HG02623 (cell line): ENCODE measurements at regions not wholly inside any gene's neighbourhood (a gene's known extent, or its start where the extent isn't known, plus 50 kb on each side); places are given as distances from the start of the nearest gene placed in this dataset.

Experiments
- ATAC-seq: cut with Tn5 transposase; IDR thresholded peaks from one replicate; pipeline ENCODE4 v1.9.1; 2021; ENCODE audit warnings: moderate library complexity; ENCODE audit not compliant: unreplicated experiment

DNA sequence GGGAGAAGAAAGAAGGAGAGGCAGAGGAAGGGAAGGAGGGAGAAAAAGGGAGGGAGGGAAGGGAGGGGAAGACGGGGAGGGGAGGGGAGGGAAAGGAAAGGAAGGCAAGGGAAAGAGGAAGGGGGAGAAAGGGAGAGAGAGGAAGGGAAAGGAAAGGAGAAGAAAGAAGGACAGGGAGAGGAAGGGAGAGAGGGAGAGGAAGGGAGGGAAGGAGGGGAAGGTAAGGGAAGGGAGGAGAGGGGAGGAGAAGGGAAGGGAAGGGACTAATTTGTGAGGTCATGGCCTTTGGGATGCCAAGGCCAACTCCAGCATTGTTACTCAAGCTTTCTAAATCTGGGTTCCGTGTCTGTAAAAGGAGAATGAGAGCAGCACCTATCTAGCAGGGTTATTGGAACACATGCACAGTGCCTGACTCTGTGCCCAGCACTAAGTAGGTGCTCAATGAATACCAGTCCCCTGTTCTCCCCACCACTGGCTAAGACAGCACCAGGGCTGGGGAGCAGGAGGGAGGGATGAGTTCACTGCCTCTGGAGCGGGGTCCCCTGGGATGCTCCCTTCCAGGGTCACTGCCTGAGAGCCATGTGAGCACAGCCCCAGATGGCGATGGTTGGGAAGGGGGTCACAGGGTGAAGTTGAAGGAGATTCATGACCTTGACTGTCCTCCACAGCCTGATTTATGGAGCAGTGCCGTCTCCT lies 560.1 kb upstream of the TBX3 start:
- ATAC-seq, result no peak

DNA sequence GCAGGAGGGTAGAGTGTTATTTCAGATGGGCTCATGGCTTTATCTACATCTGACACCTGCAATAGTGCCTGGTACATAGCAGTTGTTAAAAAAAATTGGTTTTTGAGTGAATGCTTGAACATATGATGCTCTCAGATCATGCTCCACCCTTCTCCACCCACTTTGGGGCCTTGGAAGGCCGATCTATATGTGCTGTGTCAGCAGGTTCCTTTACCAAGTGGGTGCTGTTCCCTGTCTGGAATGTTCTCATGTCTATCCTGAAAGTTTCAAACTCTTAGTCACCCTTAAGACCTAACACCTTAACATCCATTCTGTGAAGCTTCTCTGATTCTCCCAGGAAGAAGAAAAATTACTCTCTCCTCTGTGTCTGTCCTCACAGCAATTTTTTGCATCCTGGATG lies 556.3 kb upstream of the TBX3 start:
- no peak for ATAC-seq

DNA sequence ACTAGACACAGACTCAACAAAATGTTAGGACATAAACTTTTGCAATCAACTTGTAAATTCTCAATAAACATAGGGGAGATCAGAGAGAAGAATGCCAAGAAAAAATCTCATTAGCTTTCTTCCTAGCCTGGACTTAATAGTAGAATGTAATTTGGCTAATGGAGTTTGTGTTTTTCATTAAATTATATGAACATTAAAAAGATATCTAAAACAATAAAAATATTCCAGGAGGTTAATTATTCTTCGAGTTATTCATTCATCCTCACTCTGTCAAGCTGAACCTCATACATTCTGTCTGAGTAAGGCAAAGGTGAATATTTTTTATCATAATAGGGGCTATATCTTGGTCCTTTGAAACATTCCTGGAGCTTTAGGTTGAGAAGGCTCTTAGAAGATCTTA lies 551.9 kb upstream of the TBX3 start:
- ATAC-seq, result no peak

DNA sequence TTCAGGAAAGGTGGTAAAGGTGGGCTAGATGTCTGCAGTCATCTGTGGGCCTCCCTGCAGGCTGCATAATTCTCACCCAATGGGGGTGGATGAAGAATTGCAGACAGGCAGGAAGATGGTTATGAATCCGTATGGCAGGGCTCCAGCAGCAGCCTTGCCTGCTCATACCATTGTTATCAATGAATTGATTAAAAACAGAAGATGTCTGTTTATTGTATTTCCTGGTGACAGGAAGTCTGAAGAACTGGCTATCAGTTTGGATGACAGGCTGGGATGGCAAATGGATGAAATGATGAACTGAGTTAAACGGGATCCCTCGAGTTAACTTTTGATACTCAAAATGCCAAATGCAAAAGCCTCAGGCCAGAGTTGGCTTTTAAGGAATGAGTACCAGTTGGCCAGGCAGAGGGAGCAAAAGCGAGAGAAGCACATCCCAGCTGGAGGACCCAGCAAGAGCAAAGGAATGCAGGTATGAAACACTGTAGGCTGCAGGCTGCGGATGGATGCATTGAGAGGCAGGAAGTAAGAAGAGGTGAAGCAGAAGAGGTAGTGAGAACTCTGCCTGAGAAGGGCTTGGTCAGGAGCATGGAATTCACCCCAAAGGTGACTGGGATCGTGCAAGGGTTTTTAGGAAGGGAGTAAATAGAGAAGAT lies 550.0 kb upstream of the TBX3 start:
- ATAC-seq, result no peak

DNA sequence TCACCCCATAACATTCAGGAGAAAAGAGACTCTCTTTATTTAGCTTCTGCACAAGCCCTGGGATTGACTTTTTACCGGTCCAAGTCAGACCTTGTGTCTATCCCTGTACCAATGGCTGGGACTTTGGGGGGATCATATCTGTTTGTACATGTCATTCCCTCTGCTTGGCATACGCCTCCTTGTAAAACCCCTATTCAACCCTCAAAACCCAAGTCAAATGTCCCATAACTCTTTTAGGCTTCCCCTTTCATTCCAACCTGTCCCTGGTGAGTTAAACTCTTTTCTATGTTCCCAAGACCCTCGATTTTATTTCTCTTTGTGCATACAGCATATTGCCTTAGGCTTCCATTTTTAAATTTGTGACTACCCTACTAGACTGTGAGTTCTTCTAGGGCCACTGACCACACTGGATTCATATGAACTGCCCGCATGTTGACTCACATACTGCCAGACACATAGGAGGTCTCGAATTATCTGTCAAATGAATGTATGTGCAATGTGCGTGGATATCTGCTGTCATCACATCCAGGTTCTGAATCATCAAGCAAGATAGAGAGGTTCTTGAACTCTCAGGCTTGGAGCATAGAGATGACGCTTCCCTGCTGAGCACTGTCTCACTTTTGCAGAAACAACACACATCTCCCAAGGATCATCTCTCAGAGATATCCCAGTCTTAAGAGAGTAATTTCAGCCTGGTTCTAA lies 548.6 kb upstream of the TBX3 start:
- ATAC-seq, result no peak

DNA sequence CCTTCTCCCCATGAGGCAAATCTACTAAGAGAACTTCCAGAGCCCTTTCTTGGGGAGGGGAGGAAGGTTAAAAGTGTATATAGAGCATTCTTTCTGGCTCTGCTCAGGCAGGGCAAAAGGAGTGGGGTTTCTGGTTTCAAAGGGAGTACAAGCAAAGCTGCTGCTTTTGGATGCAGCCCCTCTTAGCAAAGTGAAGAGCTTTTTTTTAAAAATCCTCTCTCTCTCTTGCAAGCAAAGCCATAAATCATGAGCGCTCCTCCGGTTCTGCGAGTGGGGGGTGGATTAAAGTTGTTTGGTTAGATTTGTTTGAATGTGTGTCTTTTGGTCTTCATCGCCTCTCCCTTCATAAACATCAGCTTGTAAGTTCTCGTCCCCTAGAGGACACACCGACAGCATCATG lies 546.6 kb upstream of the TBX3 start:
- no peak for ATAC-seq

DNA sequence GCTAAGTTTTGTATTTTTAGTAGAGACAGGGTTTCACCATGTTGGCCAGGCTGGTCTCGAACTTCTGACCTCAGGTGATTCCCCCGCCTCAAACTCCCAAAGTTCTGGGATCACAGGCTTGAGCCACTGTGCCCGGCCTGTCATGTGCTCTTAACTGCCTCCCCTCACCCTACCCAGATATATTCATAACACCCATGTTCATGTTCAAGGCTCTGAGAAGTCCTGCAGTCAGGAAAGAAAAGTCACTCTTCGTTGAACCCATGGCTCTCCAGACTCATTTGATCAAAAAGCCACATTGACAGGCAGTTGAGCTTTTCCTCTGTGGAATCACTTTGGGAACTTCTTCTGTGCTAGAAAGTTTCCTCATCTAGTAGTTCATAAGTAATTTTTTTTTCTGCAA lies 545.5 kb upstream of the TBX3 start:
- no peak for ATAC-seq

DNA sequence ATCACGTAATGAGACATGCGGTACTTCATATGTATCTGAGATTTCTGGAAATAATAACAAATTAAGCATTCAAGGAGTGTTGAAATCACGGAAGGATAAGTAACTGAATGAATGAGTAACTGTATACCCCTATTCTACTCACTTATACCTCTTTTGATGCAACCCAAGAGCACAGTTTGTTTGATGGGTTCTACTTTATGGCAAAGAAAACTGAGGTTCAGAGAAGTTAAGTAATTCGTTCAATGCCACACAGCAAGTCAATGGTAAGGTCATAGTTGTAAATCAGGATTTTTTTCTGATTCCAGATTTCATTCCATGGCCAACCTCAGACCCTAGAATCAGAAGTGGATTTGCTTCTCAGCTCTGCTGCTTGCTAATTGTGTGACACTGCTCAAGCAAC lies 544.5 kb upstream of the TBX3 start:
- no peak for ATAC-seq

DNA sequence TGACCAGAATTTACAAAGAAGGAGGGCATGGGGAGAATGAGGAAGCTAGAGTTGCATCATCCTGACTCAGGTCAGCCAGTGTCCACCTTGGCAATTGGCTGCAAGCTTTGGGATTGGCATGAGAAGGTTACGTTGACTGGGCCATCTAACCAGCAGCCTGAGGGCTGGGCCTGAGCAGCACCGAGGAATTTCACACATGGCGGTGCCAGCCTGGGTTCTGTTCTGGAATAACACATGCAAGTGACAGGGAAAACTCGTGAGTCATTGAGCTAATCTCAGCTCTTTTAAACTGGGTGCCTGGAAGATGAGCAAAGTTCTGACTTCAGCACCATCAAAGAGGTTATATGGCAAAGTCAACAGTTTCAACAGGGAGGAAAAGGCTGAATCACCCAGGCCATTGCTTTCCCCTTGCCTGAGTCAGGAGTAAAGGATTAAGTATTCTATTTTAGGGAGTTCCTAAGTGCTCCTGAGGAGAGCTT lies 543.2 kb upstream of the TBX3 start:
- ATAC-seq, result no peak

DNA sequence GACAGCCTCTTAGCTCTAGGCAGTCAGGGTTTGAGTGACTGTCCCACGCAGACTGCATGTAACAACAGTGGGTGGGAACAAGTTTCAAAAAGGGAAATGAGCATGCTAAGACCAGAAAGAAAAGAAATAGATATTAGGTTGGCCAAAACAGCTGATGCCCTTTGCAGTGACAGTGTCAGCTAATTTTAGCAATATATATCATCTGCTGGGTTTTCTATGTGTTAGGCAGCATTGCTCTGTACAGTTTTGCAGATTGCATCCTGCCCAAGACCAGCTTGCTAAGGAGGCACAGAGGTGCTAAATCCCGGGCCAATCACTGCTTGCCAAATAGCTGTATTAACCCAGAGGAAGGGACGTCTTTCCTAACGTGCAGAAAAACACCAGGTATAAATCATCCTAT lies 541.9 kb upstream of the TBX3 start:
- ATAC-seq, result no peak

DNA sequence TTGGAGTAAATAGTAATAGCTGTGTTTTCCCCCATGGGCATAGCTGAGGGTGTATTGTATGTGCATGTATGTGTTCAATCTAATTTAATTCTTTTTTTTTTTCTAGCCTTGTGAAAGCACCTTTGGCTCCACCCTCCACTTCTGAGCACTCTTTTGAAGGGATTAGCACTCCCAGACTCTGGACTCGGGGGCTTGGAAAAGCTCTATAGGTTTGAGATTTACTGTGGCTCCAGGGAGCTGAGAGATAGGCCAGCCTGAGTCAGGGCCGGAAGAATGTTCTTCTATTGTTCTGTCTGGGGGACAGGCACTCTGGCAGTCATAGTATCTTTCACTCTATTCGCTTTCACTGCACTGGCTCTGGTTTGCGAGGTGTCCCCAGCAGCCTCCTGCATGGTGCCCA lies 540.0 kb upstream of the TBX3 start:
- no peak for ATAC-seq

DNA sequence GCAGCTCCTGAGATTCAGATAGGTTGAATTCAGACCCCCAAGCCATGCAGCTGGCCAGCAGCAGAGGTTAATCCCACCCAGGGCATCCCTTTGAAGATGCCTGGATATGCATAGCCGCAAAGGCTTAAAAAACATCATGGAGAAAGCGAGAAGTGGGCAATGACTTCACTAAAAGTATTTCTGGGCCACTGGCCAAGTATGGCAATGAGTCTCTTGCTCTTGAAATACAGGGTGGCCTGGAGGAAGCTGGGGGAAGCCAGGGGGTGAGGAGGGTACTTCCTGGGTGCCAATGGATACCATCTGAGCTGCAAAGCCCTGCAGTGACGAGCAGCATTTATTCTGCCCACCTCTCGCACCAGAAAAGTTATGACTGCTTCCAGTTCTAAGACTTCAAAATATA lies 539.3 kb upstream of the TBX3 start:
- no peak for ATAC-seq

DNA sequence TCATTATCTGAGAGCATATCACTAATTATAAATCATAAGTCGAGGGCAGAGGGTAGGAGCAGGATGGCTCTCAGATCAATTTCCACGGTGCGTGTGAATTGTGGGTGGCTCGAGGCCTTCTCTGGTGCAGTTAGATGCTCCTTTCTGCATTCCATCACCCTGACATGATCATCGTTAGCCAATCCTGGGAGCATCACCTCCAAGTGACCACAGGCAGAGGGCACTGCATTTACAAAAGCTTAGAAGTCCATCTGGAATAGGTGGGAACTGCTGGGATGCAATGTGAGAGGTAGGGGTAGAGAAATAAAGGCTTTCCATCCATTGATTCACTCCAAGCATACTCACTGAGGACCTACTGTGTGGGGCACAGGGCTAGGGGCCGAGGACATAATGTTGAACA lies 538.2 kb upstream of the TBX3 start:
- no peak for ATAC-seq

DNA sequence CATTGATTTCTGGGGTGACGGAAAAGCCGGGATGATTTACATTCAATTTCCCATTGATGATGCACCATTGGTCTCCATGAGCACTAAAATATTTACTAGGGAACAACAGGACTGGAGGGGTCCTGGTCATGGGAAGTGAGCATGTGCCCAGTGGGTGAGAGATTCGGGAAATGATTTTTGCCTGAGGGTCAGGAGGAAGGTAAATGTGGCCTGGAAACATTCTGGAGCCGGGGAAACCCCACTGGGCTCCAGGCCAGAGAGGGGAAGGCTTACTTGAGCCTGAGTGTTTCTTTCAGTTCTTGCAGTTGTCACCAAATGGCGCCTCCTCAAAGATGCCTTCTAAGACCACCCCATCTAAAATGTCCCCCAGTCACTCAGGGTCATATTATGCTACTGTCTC lies 532.3 kb upstream of the TBX3 start:
- ATAC-seq, result no peak

DNA sequence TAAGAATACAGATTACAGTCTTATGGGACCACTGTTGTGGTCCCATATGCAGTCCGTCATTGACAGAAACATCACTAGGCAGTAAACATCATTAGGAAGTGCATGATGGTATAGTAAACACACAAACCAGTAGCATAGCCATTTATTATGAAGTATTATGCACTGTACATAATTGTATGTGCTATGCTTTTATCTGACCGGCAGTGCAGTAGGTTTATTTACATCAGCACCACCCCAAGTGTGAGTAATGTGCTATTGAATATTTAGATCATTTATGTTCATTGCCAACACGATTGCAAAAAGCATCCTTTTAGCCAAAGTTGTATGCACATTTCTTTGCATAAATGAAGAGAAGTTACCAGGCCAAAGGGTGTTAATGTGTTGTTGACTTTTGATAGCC lies 531.6 kb upstream of the TBX3 start:
- ATAC-seq, result no peak

DNA sequence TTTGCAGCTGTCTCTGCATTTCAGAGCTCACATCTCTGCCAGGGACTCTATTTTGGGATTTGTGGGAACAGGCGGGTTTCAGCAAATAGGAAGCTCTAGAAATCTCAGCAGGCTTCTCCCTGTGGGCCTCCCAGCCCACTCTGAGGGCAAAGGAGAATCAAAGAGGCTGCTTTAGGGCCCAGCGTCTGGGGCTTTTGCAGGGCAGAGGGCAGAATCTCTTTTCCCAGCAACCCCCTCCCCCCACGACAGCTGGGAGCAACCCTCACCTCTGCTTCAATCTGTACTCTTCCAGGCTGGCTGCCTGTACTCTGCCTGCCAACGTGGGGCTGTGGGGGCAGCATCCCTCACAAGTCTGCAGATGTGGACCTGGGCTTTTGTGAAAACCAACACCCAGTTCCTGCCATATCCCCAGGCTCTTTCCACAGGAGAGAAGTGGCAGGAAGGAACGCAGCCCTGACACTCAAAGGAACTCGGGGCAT lies 529.6 kb upstream of the TBX3 start:
- ATAC-seq, result no peak

DNA sequence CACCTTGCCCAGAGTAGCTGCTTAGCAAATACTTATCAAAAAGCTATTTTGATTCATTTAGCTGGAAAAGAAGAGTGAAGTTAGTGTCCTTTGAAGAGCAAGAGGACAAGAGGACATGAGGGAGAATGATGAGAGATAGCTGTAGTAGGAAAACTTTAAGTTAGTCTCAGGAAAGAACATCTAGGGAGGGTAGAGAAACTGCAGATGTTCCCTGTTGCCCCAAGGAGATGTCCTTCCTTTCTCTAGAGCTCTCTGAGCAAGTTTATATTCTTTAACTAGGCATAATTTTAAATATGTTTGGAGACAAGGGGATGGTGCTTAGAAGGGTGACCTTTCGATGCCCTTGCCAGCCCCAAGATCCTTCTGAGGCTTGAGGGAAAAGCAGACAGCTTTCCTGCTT lies 529.1 kb upstream of the TBX3 start:
- no peak for ATAC-seq

DNA sequence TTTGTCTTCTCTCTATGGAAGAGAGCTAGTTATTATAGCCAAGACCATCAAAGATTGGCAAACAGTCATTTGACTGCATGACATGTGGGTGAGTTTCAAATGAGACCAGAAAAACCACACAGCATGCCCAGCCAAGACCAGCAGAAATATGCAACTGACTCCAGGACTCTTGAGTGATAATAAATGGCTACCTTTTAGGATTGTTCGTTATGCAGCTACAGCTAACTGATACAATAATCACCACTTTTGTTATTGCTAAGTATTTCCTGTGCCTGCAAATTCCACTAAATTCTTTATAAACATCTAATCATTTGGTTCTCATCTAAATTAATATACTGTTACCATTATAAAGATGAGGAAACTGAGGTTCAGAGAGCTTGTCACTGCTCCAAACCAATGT lies 528.4 kb upstream of the TBX3 start:
- no peak for ATAC-seq

DNA sequence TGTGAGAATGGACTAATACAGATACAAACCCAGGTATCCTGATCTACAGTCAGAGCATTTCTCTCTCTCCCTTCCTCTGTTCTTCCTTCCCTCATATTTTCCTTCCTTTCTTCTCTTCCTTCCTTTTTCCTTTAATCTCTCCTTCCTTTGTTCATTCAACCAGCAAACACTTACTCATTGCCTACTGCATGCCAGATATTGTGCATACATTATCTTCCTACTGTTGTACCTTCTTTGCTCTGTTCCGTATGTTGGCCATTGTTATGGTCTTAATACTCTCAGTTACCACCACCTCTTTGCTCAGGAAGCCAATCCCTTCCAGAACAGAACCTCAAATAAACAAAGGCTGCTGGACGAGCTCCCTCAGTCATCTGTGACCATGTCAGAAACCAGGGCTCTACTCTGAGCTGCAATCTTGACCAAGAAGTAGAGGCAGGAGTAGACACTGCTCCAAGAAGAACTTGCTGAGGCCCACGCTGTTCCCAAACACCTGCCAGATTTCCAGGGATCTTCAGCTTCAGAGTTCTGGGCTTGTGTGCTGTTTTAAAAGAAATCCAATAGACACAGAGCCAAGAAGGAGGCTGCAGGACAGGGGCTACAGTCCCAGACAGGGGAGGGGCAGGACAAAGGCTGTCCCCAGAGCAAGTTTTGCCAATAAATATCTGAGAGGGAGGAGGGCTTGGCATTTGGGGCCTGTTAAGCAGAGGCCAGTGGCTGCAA lies 526.7 kb upstream of the TBX3 start:
- ATAC-seq, result no peak

DNA sequence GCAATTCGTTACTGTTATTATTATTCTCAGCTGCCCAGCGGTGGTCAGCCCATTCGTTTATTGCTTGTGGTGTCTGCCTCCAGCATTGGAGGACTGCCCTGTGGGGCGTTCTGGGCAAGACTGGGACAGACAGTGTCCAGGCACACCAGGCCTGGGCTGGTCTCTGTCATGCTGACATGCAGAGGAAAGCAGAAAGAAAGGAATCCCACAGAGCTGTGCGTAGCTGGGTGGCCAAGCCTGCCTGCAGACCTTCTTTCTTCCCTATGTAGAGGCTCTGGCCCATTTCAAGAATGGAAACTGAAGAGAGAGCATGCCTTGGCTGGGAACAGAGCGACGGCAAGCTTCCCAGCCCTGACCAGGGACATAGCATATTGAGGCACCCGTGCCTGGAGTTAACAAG lies 525.3 kb upstream of the TBX3 start:
- no peak for ATAC-seq

DNA sequence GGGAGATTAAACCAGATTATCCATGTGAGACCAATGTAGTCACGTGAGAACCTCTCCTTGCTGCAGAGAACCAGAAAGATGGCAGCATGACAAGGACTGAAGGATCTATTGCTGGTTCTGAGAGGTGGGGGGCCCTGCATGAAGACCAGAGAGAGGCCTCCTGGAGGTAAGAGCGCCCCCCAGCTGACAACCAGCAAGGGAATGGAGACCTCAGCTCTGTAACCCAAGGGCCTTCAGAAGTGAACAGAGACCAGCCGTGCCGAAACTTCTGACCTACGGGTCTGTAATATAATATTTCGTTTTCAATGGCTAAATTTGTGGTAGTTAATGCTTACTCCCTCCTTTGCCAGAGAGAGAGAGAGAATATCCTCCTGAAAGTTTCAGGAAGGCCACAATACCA lies 524.1 kb upstream of the TBX3 start:
- ATAC-seq, result no peak
